ENCODE measurements at regions not wholly inside any gene's neighbourhood (a gene's known extent, or its start where the extent isn't known, plus 50 kb on each side); places are given as distances from the start of the nearest gene placed in this dataset.

DNA sequence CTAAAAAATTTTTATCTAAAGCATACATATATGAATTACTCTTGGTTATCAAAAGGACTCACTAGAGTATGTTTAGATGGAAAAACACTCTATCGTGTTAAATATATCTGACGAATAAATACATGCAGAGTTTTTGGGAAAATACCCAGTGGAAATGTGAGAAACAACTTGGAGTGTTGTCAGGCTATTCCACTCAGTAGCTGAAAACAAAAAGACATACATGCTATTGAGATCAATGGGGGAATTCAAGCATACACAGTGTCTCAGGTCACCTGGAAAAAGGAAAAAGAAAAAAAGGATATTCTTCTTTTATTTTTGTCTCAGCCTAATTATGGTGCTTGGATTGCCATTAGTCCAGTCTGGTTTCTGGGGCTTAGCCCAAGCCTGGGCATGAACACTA lies 247.0 kb upstream of the LYPLAL1 start:
- H3K4me1 ChIP-seq (ENCODE audit: low read depth, poor library complexity, severe bottlenecking) = no peaks in the 10 kb centered on the region

GRCh38 chr1:218930000-218930399 lies 243.7 kb upstream of the LYPLAL1 start:
- H3K27me3 ChIP-seq (ENCODE audit: insufficient read depth, low read depth) = no peaks in the 10 kb centered on the region
- H3K79me2 ChIP-seq (ENCODE audit: insufficient read depth, low read depth) = no peaks in the 10 kb centered on the region
- TF ChIP-seq, protein P1, sequence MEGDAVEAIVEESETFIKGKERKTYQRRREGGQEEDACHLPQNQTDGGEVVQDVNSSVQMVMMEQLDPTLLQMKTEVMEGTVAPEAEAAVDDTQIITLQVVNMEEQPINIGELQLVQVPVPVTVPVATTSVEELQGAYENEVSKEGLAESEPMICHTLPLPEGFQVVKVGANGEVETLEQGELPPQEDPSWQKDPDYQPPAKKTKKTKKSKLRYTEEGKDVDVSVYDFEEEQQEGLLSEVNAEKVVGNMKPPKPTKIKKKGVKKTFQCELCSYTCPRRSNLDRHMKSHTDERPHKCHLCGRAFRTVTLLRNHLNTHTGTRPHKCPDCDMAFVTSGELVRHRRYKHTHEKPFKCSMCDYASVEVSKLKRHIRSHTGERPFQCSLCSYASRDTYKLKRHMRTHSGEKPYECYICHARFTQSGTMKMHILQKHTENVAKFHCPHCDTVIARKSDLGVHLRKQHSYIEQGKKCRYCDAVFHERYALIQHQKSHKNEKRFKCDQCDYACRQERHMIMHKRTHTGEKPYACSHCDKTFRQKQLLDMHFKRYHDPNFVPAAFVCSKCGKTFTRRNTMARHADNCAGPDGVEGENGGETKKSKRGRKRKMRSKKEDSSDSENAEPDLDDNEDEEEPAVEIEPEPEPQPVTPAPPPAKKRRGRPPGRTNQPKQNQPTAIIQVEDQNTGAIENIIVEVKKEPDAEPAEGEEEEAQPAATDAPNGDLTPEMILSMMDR (conservative IDR thresholded peaks at IDR 0.05; ENCODE audit: low read depth, low read length) = no peak
- no peak overlapping the region for H3K27ac ChIP-seq
- no peak overlapping the region for H3K4me2 ChIP-seq
- H3K9ac ChIP-seq = no peak overlapping the region
- no peak overlapping the region for H3K4me3 ChIP-seq (IDR thresholded peaks at IDR 0.05; ENCODE audit: insufficient read depth, low read depth, low read length)
- no peaks in the 10 kb centered on the region for H3K36me3 ChIP-seq (ENCODE audit: insufficient read depth)
- H2AFZ ChIP-seq (ENCODE audit: low read depth) = no peak overlapping the region
- no peaks in the 10 kb centered on the region for H4K20me1 ChIP-seq (ENCODE audit: insufficient read depth)
- no peaks in the 10 kb centered on the region for H3K4me1 ChIP-seq (ENCODE audit: low read depth, poor library complexity, severe bottlenecking)

More for the DNA sequence above, 247.0 kb upstream of the LYPLAL1 start:
- H3K27ac ChIP-seq = no peak overlapping the region
- H4K20me1 ChIP-seq (ENCODE audit: insufficient read depth) = no peaks in the 10 kb centered on the region
- H2AFZ ChIP-seq (ENCODE audit: low read depth) = no peak overlapping the region
- H3K4me2 ChIP-seq = no peak overlapping the region
- H3K27me3 ChIP-seq (ENCODE audit: insufficient read depth, low read depth) = no peaks in the 10 kb centered on the region
- H3K9ac ChIP-seq = no peak overlapping the region
- no peaks in the 10 kb centered on the region for H3K36me3 ChIP-seq (ENCODE audit: insufficient read depth)
- no peak overlapping the region for H3K4me3 ChIP-seq (IDR thresholded peaks at IDR 0.05; ENCODE audit: insufficient read depth, low read depth, low read length)
- H3K79me2 ChIP-seq (ENCODE audit: insufficient read depth, low read depth) = no peaks in the 10 kb centered on the region
- TF ChIP-seq, protein P1 (conservative IDR thresholded peaks at IDR 0.05; ENCODE audit: low read depth, low read length) = no peak

DNA sequence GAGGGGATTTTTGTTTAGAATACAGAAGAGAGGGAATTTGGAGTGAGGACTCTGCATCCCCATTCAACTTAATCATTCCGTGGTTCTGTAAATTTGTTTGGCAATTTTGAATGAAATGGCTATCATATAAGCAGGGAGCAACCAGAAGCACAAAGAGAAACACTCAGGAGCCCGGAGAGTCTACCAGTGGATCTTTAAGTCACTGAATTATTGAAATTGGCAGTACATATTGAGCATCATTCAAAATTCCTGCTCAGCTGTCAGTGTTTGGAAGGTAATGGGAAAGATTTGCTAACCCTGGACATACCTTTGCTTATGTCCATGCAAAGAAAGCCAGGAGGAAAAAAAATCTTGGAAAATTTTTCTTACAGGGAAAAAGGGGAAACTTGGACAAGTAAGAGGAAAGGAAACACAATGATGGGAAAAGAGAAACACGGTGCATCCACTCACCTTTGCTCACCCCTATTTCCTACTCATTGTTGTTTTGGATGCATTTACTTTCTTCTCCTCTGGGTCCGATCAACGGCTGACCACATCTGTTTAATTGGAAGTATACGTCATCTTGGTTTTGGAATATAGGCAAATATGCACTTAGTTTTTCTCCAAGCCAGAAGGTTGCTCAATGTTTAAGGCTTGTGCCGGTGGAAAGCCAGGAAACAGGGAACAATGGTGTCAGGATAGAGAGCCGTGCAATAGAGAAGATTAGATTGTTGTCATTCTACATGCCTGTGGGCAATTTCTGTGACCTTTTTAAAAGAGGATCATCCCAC lies 243.0 kb upstream of the LYPLAL1 start:
- H3K27ac ChIP-seq = no peak overlapping the region

DNA sequence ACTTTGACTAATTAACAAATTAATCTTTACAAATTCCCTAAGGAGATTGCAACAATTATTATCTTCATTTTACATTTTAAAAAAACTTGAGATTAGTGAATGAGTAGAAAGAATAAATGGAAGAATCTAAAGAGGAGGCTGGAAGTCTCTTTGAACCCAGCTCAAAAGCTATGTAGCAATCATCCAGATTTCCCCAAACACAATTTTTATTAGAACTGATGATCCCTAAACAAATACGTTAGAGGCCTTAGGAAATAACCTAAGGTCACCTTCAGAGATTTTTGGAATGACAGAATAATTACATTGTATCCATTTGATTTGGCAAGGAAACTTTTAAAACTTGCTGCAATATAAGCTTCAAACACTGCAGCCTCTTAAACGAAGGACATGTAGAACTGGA lies 242.4 kb upstream of the LYPLAL1 start:
- Histone ChIP-seq H2AFZ (ENCODE audit: low read depth) (no peak overlapping the region), H4K20me1 (ENCODE audit: insufficient read depth) (no peaks in the 10 kb centered on the region), H3K79me2 (ENCODE audit: insufficient read depth, low read depth) (no peaks in the 10 kb centered on the region), H3K4me3 (IDR thresholded peaks at IDR 0.05; ENCODE audit: insufficient read depth, low read depth, low read length) (no peak overlapping the region), H3K4me2 (no peak overlapping the region), H3K4me1 (ENCODE audit: low read depth, poor library complexity, severe bottlenecking) (no peaks in the 10 kb centered on the region), H3K9ac (no peak overlapping the region), H3K36me3 (ENCODE audit: insufficient read depth) (no peaks in the 10 kb centered on the region), H3K27me3 (ENCODE audit: insufficient read depth, low read depth) (no peaks in the 10 kb centered on the region), H3K27ac (no peak overlapping the region)
- TF ChIP-seq, protein P1 (conservative IDR thresholded peaks at IDR 0.05; ENCODE audit: low read depth, low read length) = no peak

More for the DNA sequence above, 243.0 kb upstream of the LYPLAL1 start:
- no peak overlapping the region for H3K9ac ChIP-seq
- no peak overlapping the region for H2AFZ ChIP-seq (ENCODE audit: low read depth)
- H3K27me3 ChIP-seq (ENCODE audit: insufficient read depth, low read depth) = no peaks in the 10 kb centered on the region
- no peaks in the 10 kb centered on the region for H4K20me1 ChIP-seq (ENCODE audit: insufficient read depth)
- no peaks in the 10 kb centered on the region for H3K79me2 ChIP-seq (ENCODE audit: insufficient read depth, low read depth)
- H3K36me3 ChIP-seq (ENCODE audit: insufficient read depth) = no peaks in the 10 kb centered on the region
- H3K4me2 ChIP-seq = no peak overlapping the region
- TF ChIP-seq, protein P1 (conservative IDR thresholded peaks at IDR 0.05; ENCODE audit: low read depth, low read length) = no peak
- H3K4me1 ChIP-seq (ENCODE audit: low read depth, poor library complexity, severe bottlenecking) = no peaks in the 10 kb centered on the region
- H3K4me3 ChIP-seq (IDR thresholded peaks at IDR 0.05; ENCODE audit: insufficient read depth, low read depth, low read length) = no peak overlapping the region

Measured in KMS-11 (cell line).